B cell (primary cell): ENCODE measurements at regions not wholly inside any gene's neighbourhood (a gene's known extent, or its start where the extent isn't known, plus 50 kb on each side); places are given as distances from the start of the nearest gene placed in this dataset.

Experiments used
- ATAC-seq: fragments of 200-7000 bp; cut with Tn5 transposase; one replicate; pipeline ENCODE4 v1.10.0; 2021; ENCODE audit warnings: low read depth, mild to moderate bottlenecking, moderate number of reproducible peaks, moderate library complexity
- CTCF ChIA-PET: fragments of 350-600 bp; sonication (Branson Sonifier 250); formaldehyde crosslinking; loops from one replicate; lab custom pipeline; 2021; ENCODE audit warnings: antibody characterized with exemption, inconsistent platforms; lab: Charles Lee
- POLR2A ChIA-PET: fragments of 350-600 bp; sonication (Branson Sonifier 250); formaldehyde crosslinking; loops from one replicate; lab custom pipeline; 2021; ENCODE audit warnings: antibody characterized with exemption; lab: Charles Lee
- DNase-seq: peaks from one replicate; pipeline ENCODE4 v3.0.0; 2013
- H2AFZ ChIP-seq: 2 replicates; pipeline ENCODE4 v1.6.1; 2012; ENCODE audit warnings: mild to moderate bottlenecking, low read depth, low read length; ENCODE audit not compliant: insufficient read depth, poor library complexity, severe bottlenecking
- H3K27ac ChIP-seq, 2 donors: 1 replicate in 1 of 2; 2 replicates in 1 of 2; pipeline ENCODE4 v1.5.1; 2012 to 2013; ENCODE audit warnings: low read length in 2 of 2, mild to moderate bottlenecking in 2 of 2, moderate library complexity in 1 of 2
- H3K27me3 ChIP-seq, 4 experiments: fragments of 200-600 bp in 1 of 4; sonication (generic) in 1 of 4; replicated peaks in 1 of 4; 1 replicate in 2 of 4; 2 replicates in 2 of 4; pipeline versions ENCODE4 v1.6.1 to v1.7.0; 2013 to 2016; ENCODE audit warnings: low read length in 3 of 4, mild to moderate bottlenecking in 2 of 4, mixed read lengths in 1 of 4, moderate library complexity in 1 of 4; ENCODE audit not compliant: insufficient read depth in 4 of 4, control insufficient read depth in 3 of 4; ENCODE audit errors: control extremely low read depth in 1 of 4
- H3K36me3 ChIP-seq, 2 experiments: replicated peaks in 1 of 2; 1 replicate in 1 of 2; 2 replicates in 1 of 2; pipeline versions ENCODE4 v1.6.1 to v1.7.1; 2013; ENCODE audit warnings: low read length in 1 of 2; ENCODE audit not compliant: insufficient read depth in 2 of 2, control insufficient read depth in 1 of 2; ENCODE audit errors: control extremely low read depth in 1 of 2, extremely low read depth in 1 of 2
- H3K4me1 ChIP-seq, 2 donors: fragments of 200-600 bp in 1 of 2; sonication (generic) in 1 of 2; 1 replicate in 1 of 2; 2 replicates in 1 of 2; pipeline versions ENCODE4 v1.5.1 to v1.6.1; 2013 to 2017; ENCODE audit warnings: low read length in 2 of 2; ENCODE audit not compliant: control insufficient read depth in 2 of 2, insufficient read depth in 2 of 2
- H3K4me2 ChIP-seq: replicated peaks from 2 replicates; pipeline ENCODE3; 2012; ENCODE audit warnings: mild to moderate bottlenecking, low read depth, low read length; ENCODE audit not compliant: poor library complexity, severe bottlenecking
- H3K4me3 ChIP-seq, 5 experiments: fragments of 200-600 bp in 1 of 5; sonication (generic) in 1 of 5; 1 replicate in 3 of 5; 2 replicates in 2 of 5; pipeline versions ENCODE4 v1.5.1 to v1.7.0; 2011 to 2016; ENCODE audit warnings: low read length in 4 of 5, mild to moderate bottlenecking in 4 of 5, low read depth in 2 of 5, control low read depth in 1 of 5, moderate library complexity in 1 of 5; ENCODE audit not compliant: insufficient read depth in 1 of 5; ENCODE audit errors: control extremely low read depth in 1 of 5, extremely low read depth in 1 of 5
- H3K79me2 ChIP-seq: fragments of 200-600 bp; sonication (generic); one replicate; pipeline ENCODE4 v1.6.0; 2016; ENCODE audit warnings: low read length; ENCODE audit not compliant: control insufficient read depth, insufficient read depth
- H3K9ac ChIP-seq: fragments of 200-600 bp; sonication (generic); 2 replicates; pipeline ENCODE4 v1.6.1; 2017; ENCODE audit warnings: mild to moderate bottlenecking, low read length, moderate library complexity
- H3K9me3 ChIP-seq, 3 donors: one replicate each; pipeline versions ENCODE4 v1.6.1 to v1.7.1; 2013; ENCODE audit warnings: low read length in 2 of 3; ENCODE audit not compliant: control insufficient read depth in 2 of 3, insufficient read depth in 1 of 3; ENCODE audit errors: control extremely low read depth in 1 of 3
- H4K20me1 ChIP-seq: 2 replicates; pipeline ENCODE4 v1.6.0; 2012; ENCODE audit warnings: mild to moderate bottlenecking, low read length; ENCODE audit not compliant: insufficient read depth, control insufficient read depth, poor library complexity, severe bottlenecking
- H3K27ac Mint-ChIP-seq: one replicate; pipeline ENCODE4 v1.8.0; 2021; ENCODE audit warnings: mixed read lengths
- H3K27me3 Mint-ChIP-seq: one replicate; pipeline ENCODE4 v1.8.0; 2021; ENCODE audit warnings: mixed read lengths
- H3K4me1 Mint-ChIP-seq: one replicate; pipeline ENCODE4 v1.8.0; 2021; ENCODE audit warnings: mixed read lengths
- H3K4me3 Mint-ChIP-seq: one replicate; pipeline ENCODE4 v1.8.0; 2021; ENCODE audit warnings: mixed read lengths
- H3K9me3 Mint-ChIP-seq: one replicate; pipeline ENCODE4 v1.8.0; 2022; ENCODE audit warnings: mixed read lengths; ENCODE audit not compliant: insufficient read depth
- EZH2 ChIP-seq: IDR thresholded peaks from 2 replicates; pipeline ENCODE4 v1.6.1; 2012; ENCODE audit warnings: borderline replicate concordance, low read depth, mild to moderate bottlenecking, moderate library complexity, low read length; ENCODE audit not compliant: insufficient read depth, poor library complexity, severe bottlenecking
- WGBS: methylation state at CpG from one replicate; pipeline ENCODE4 v1.1.5; 2013; ENCODE audit warnings: missing lambda C conversion rate; ENCODE audit not compliant: insufficient coverage; 5-methylcytosine and 5-hydroxymethylcytosine counted together
- intact Hi-C: fragments of 100-400 bp; cut with micrococcal nuclease; formaldehyde crosslinking; loops from one replicate; pipeline ENCODE4 v1.10.0; 2022
- TF ChIP-seq, protein P1 (sequence below): fragments of 200-600 bp; IDR thresholded peaks from one replicate; pipeline ENCODE4 v1.8.0; 2022; ENCODE audit warnings: antibody characterized with exemption, mild to moderate bottlenecking

GRCh38 chr4:57612279-57612678, 502.1 kb upstream of the IGFBP7 start:
- Mint-ChIP-seq H3K27me3 (no peaks in the 10 kb centered on the region), H3K4me3 (no peak overlapping the region), H3K27ac (no peak overlapping the region), H3K9me3 (no peaks in the 10 kb centered on the region), H3K4me1 (no peaks in the 10 kb centered on the region)
- TF ChIP-seq, protein P1, sequence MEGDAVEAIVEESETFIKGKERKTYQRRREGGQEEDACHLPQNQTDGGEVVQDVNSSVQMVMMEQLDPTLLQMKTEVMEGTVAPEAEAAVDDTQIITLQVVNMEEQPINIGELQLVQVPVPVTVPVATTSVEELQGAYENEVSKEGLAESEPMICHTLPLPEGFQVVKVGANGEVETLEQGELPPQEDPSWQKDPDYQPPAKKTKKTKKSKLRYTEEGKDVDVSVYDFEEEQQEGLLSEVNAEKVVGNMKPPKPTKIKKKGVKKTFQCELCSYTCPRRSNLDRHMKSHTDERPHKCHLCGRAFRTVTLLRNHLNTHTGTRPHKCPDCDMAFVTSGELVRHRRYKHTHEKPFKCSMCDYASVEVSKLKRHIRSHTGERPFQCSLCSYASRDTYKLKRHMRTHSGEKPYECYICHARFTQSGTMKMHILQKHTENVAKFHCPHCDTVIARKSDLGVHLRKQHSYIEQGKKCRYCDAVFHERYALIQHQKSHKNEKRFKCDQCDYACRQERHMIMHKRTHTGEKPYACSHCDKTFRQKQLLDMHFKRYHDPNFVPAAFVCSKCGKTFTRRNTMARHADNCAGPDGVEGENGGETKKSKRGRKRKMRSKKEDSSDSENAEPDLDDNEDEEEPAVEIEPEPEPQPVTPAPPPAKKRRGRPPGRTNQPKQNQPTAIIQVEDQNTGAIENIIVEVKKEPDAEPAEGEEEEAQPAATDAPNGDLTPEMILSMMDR: no peak
- no peak for TF ChIP-seq EZH2
- intact Hi-C loops: no loop called here
- ATAC-seq: no peak
- no CpG with 5 or more reads among the region's 2 CpGs for WGBS
- Histone ChIP-seq H3K4me2 (no peak overlapping the region), H3K79me2 (no peaks in the 10 kb centered on the region), H3K27ac (no peak overlapping the region), H3K27me3 (no peaks in the 10 kb centered on the region), H3K36me3 (no peaks in the 10 kb centered on the region), H3K4me3 (no peak overlapping the region), H4K20me1 (no peaks in the 10 kb centered on the region), H3K9ac (no peak overlapping the region), H3K4me1 (no peaks in the 10 kb centered on the region), H2AFZ (no peak overlapping the region), H3K9me3 (no peaks in the 10 kb centered on the region)
- no peak for DNase-seq
- ChIA-PET POLR2A (no interaction called here), CTCF (no interaction called here)

DNA sequence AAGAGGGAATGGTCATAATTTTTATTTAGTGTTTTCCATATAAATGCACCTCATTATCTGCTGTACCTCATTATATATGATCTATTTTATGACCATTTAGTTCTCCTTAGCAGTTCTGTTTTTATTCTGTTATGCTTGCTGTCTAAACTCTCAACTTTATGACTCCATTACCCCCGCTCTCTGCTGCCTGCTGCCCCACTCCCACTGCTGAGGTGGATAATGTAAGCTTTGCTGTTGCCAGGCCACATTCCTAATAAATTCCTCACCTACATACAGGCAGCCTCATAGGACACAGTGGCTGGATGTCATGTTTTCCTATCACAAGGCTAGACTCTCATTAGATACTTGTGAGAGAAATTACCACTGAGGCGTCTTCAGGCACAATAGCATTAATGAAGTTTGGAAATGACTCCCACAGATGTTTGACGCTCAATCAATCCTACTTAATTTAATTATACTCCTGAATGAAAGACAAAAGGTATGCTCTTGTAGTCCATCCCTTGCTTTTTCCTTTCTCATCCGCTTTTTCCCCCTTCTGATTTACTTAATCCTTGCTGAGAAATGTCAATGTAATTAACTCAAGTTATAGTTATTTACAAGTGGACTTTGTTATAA, 497.5 kb upstream of the IGFBP7 start:
- WGBS: no CpG with 5 or more reads among the region's 4 CpGs
- no peaks in the 10 kb centered on the region for H3K27me3 ChIP-seq
- CTCF ChIA-PET: no interaction called here
- TF ChIP-seq EZH2: no peak
- TF ChIP-seq, protein P1: no peak
- H3K27me3 Mint-ChIP-seq: no peaks in the 10 kb centered on the region
- no peaks in the 10 kb centered on the region for H3K4me1 ChIP-seq
- intact Hi-C loops: no loop called here
- H3K9me3 ChIP-seq: no peaks in the 10 kb centered on the region
- no peak overlapping the region for H3K27ac ChIP-seq
- H3K4me3 ChIP-seq: no peak overlapping the region
- H3K79me2 ChIP-seq: no peaks in the 10 kb centered on the region
- no peaks in the 10 kb centered on the region for H3K4me1 Mint-ChIP-seq
- no peak overlapping the region for H2AFZ ChIP-seq
- ATAC-seq (no peak), DNase-seq (no peak)
- peaks cover 3% of the 10 kb centered on the region for H3K9me3 Mint-ChIP-seq
- H4K20me1 ChIP-seq: no peaks in the 10 kb centered on the region
- no peak overlapping the region for H3K4me2 ChIP-seq
- POLR2A ChIA-PET: no interaction called here
- H3K9ac ChIP-seq: no peak overlapping the region
- no peaks in the 10 kb centered on the region for H3K36me3 ChIP-seq
- H3K27ac Mint-ChIP-seq: no peak overlapping the region
- no peak overlapping the region for H3K4me3 Mint-ChIP-seq
